ENCODE measurements at regions not wholly inside any gene's neighbourhood (a gene's known extent, or its start where the extent isn't known, plus 50 kb on each side); places are given as distances from the start of the nearest gene placed in this dataset.

- TF ChIP-seq PATZ1 (CRISPR knock-in tag; IDR thresholded peaks at IDR 0.05; ENCODE audit: borderline replicate concordance) (no peak), CREB5 (CRISPR knock-in tag; IDR thresholded peaks at IDR 0.05; ENCODE audit: low read depth) (no peak), ESRRG (CRISPR knock-in tag; IDR thresholded peaks at IDR 0.05) (no peak), CSRNP3 (CRISPR knock-in tag; IDR thresholded peaks at IDR 0.05) (no peak), POU6F1 (CRISPR knock-in tag; IDR thresholded peaks at IDR 0.05; ENCODE audit: borderline replicate concordance, low read depth) (no peak), TOX (CRISPR knock-in tag; IDR thresholded peaks at IDR 0.05; ENCODE audit: borderline replicate concordance) (no peak), GLIS3 (CRISPR knock-in tag; IDR thresholded peaks at IDR 0.05) (no peak)
Observed at GRCh38 chr1:34353409-34353808, 176.7 kb downstream of the C1orf94 start.
